Liver (tissue), 3 donors: ENCODE measurements at regions not wholly inside any gene's neighbourhood (a gene's known extent, or its start where the extent isn't known, plus 50 kb on each side); places are given as distances from the start of the nearest gene placed in this dataset.

Source experiments
- CTCF ChIP-seq: fragments of 150-350 bp; IDR thresholded peaks from 2 replicates; pipeline ENCODE4 v1.5.1; 2017; ENCODE audit warnings: improper control_type of control experiment, low read depth, low read length; ENCODE audit not compliant: missing input control
- GABPA ChIP-seq, 2 donors: IDR thresholded peaks in 1 of 2; conservative IDR thresholded peaks in 1 of 2; 2 replicates each; pipeline ENCODE4 v1.6.1; 2016; ENCODE audit warnings: antibody characterized with exemption in 2 of 2, mild to moderate bottlenecking in 1 of 2, moderate library complexity in 1 of 2
- JUND ChIP-seq, 2 donors: IDR thresholded peaks; 2 replicates each; pipeline ENCODE4 v1.6.1; 2016; ENCODE audit warnings: antibody characterized with exemption in 2 of 2
- NR2F2 ChIP-seq: IDR thresholded peaks from 2 replicates; pipeline ENCODE4 v1.6.1; 2016; ENCODE audit warnings: antibody characterized with exemption
- RXRA ChIP-seq, 2 donors: IDR thresholded peaks; 2 replicates each; pipeline ENCODE4 v1.6.1; 2017 to 2018; ENCODE audit warnings: antibody characterized with exemption in 2 of 2, mild to moderate bottlenecking in 1 of 2
- TAF1 ChIP-seq: conservative IDR thresholded peaks from 2 replicates; pipeline ENCODE4 v1.6.1; 2016; ENCODE audit warnings: antibody characterized with exemption, mild to moderate bottlenecking
- YY1 ChIP-seq: IDR thresholded peaks from 2 replicates; pipeline ENCODE4 v1.6.1; 2016; ENCODE audit warnings: antibody characterized with exemption, mild to moderate bottlenecking
- TF ChIP-seq, protein P1 (sequence below): IDR thresholded peaks from 2 replicates; pipeline ENCODE4 v1.6.1; 2016; ENCODE audit warnings: antibody characterized with exemption, mild to moderate bottlenecking
- donor health status: healthy.
- donor health status: healthy.

DNA sequence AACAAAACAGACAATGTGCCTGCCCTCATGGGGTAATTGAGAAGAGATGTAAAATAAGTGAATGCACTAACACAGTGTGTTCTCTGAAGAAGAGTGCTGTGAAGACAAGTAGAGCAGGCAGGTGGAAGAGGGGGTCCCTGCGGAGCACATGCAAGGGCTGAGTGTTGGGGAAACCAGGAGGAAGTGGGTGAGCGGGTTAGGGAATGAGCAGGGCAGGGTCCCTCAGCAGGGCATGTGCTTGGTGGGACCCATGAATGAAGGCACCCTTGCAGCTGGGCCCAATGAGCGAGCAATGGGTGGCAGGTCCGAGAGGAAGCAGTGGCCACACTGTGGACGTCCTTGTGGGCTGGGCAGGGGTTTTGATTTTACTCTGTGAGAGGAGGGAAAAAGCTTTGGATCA lies 376.6 kb upstream of the COBL start:
- no peak for TF ChIP-seq TAF1
- no peak for TF ChIP-seq CTCF
- no peak for TF ChIP-seq JUND (IDR thresholded peaks at IDR 0.05)
- TF ChIP-seq, protein P1, sequence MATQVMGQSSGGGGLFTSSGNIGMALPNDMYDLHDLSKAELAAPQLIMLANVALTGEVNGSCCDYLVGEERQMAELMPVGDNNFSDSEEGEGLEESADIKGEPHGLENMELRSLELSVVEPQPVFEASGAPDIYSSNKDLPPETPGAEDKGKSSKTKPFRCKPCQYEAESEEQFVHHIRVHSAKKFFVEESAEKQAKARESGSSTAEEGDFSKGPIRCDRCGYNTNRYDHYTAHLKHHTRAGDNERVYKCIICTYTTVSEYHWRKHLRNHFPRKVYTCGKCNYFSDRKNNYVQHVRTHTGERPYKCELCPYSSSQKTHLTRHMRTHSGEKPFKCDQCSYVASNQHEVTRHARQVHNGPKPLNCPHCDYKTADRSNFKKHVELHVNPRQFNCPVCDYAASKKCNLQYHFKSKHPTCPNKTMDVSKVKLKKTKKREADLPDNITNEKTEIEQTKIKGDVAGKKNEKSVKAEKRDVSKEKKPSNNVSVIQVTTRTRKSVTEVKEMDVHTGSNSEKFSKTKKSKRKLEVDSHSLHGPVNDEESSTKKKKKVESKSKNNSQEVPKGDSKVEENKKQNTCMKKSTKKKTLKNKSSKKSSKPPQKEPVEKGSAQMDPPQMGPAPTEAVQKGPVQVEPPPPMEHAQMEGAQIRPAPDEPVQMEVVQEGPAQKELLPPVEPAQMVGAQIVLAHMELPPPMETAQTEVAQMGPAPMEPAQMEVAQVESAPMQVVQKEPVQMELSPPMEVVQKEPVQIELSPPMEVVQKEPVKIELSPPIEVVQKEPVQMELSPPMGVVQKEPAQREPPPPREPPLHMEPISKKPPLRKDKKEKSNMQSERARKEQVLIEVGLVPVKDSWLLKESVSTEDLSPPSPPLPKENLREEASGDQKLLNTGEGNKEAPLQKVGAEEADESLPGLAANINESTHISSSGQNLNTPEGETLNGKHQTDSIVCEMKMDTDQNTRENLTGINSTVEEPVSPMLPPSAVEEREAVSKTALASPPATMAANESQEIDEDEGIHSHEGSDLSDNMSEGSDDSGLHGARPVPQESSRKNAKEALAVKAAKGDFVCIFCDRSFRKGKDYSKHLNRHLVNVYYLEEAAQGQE = no peak
- no peak for TF ChIP-seq GABPA (IDR thresholded peaks at IDR 0.05 in 1 of 2, conservative IDR thresholded peaks at IDR 0.05 in 1 of 2)
- TF ChIP-seq YY1 = no peak
- no peak for TF ChIP-seq RXRA (IDR thresholded peaks at IDR 0.05)
- TF ChIP-seq NR2F2 = no peak
